Tibial artery (tissue), 4 donors: ENCODE measurements at regions not wholly inside any gene's neighbourhood (a gene's known extent, or its start where the extent isn't known, plus 50 kb on each side); places are given as distances from the start of the nearest gene placed in this dataset.

ENCODE experiments used
- DNase-seq, 2 donors: peaks; one replicate each; pipeline ENCODE4 v3.0.0-alpha.2; 2019
- H3K27ac ChIP-seq, 2 donors: fragments of 200-600 bp; sonication (generic) in 1 of 2; 1 replicate in 1 of 2; 2 replicates in 1 of 2; pipeline ENCODE4 v1.5.1; 2018 to 2019; ENCODE audit warnings: mild to moderate bottlenecking in 1 of 2
- H3K27me3 ChIP-seq, 2 donors: fragments of 200-600 bp; sonication (generic) in 1 of 2; one replicate each; pipeline versions ENCODE4 v1.5.1 to v1.6.0; 2016 to 2019
- H3K36me3 ChIP-seq, 3 donors: fragments of 200-600 bp; sonication (generic) in 2 of 3; one replicate each; pipeline ENCODE4 v1.5.1; 2016 to 2019; ENCODE audit warnings: mild to moderate bottlenecking in 2 of 3
- H3K4me1 ChIP-seq, 4 donors: fragments of 200-600 bp; sonication (generic) in 2 of 4; 1 replicate in 3 of 4; 2 replicates in 1 of 4; pipeline ENCODE4 v1.5.1; 2016 to 2019
- H3K4me3 ChIP-seq, 2 donors: fragments of 200-600 bp; sonication (generic) in 1 of 2; 1 replicate in 1 of 2; 2 replicates in 1 of 2; pipeline ENCODE4 v1.5.1; 2018 to 2019; ENCODE audit warnings: mild to moderate bottlenecking in 2 of 2
- H3K9me3 ChIP-seq, 3 donors: fragments of 200-600 bp; sonication (generic) in 1 of 3; one replicate each; pipeline ENCODE4 v1.5.1; 2016 to 2019
- intact Hi-C: fragments of 100-400 bp; cut with DNase I; formaldehyde crosslinking; loops from one replicate; pipeline ENCODE4 v1.15.0; 2023; ENCODE audit warnings: low total_unique reads
- TF ChIP-seq, protein P1 (sequence below), 2 experiments: fragments of 200-600 bp in 1 of 2; fragments of 450-650 bp in 1 of 2; IDR thresholded peaks; one replicate each; pipeline ENCODE4 v1.5.1; 2017 to 2019; ENCODE audit warnings: antibody characterized with exemption in 2 of 2, mild to moderate bottlenecking in 1 of 2, moderate library complexity in 1 of 2

DNA sequence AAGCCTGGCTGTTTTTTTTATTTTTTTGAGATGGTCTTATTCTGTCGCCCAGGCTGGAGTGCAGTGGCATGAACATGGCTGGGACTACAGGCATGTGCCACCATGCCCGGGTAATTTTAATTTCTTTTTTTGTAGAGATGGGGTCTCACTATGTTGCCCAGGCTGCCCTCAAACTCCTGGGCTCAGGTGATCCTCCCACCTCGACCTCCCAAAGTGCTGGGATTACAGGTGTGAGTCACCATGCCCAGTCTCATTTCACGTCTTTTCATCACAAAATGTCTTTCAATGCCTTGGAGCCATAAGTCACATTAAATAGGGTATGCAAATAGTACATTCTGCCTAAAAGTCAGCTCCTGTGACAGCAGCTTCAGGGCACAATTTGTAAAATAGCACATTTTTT lies 52.8 kb downstream of the SOX2 start:
- Histone ChIP-seq H3K9me3 (no peaks in the 10 kb centered on the region), H3K4me1 (no peaks in the 10 kb centered on the region), H3K36me3 (no peaks in the 10 kb centered on the region), H3K27me3 (peaks cover 0 to 7% of the 10 kb centered on the region in 2 donors), H3K27ac (no peak overlapping the region), H3K4me3 (no peak overlapping the region)
- TF ChIP-seq, protein P1, sequence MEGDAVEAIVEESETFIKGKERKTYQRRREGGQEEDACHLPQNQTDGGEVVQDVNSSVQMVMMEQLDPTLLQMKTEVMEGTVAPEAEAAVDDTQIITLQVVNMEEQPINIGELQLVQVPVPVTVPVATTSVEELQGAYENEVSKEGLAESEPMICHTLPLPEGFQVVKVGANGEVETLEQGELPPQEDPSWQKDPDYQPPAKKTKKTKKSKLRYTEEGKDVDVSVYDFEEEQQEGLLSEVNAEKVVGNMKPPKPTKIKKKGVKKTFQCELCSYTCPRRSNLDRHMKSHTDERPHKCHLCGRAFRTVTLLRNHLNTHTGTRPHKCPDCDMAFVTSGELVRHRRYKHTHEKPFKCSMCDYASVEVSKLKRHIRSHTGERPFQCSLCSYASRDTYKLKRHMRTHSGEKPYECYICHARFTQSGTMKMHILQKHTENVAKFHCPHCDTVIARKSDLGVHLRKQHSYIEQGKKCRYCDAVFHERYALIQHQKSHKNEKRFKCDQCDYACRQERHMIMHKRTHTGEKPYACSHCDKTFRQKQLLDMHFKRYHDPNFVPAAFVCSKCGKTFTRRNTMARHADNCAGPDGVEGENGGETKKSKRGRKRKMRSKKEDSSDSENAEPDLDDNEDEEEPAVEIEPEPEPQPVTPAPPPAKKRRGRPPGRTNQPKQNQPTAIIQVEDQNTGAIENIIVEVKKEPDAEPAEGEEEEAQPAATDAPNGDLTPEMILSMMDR (IDR thresholded peaks at IDR 0.05) = no peak
- intact Hi-C loops = no loop called here
- DNase-seq = no peak

- DNase-seq = no peak
- peaks cover 0 to 5% of the 10 kb centered on the region in 2 donors for H3K27me3 ChIP-seq
- no peaks in the 10 kb centered on the region for H3K4me1 ChIP-seq
These were observed 58.6 kb downstream of the SOX2 start for GRCh38 chr3:181770296-181770695.

GRCh38 chr3:181771120-181771519 lies 59.4 kb downstream of the SOX2 start:
- intact Hi-C loops = no loop called here
- Histone ChIP-seq H3K36me3 (no peaks in the 10 kb centered on the region), H3K27ac (no peak overlapping the region), H3K9me3 (no peaks in the 10 kb centered on the region), H3K4me3 (no peak overlapping the region), H3K4me1 (no peaks in the 10 kb centered on the region), H3K27me3 (peaks cover 0 to 5% of the 10 kb centered on the region in 2 donors)
- TF ChIP-seq, protein P1 (IDR thresholded peaks at IDR 0.05) = no peak
- DNase-seq = no peak

More at GRCh38 chr3:181770296-181770695, 58.6 kb downstream of the SOX2 start:
- Histone ChIP-seq H3K36me3 (no peaks in the 10 kb centered on the region), H3K4me3 (no peak overlapping the region), H3K27ac (no peak overlapping the region), H3K9me3 (no peaks in the 10 kb centered on the region)
- intact Hi-C loops = no loop called here
- TF ChIP-seq, protein P1 (IDR thresholded peaks at IDR 0.05) = no peak

GRCh38 chr3:181772166-181772565 lies 60.4 kb downstream of the SOX2 start:
- no peaks in the 10 kb centered on the region for H3K9me3 ChIP-seq
- no peaks in the 10 kb centered on the region for H3K27me3 ChIP-seq
- H3K27ac ChIP-seq = no peak overlapping the region
- intact Hi-C loops = no loop called here
- DNase-seq = no peak
- no peaks in the 10 kb centered on the region for H3K36me3 ChIP-seq
- H3K4me1 ChIP-seq = no peaks in the 10 kb centered on the region
- TF ChIP-seq, protein P1 (IDR thresholded peaks at IDR 0.05) = no peak
- no peak overlapping the region for H3K4me3 ChIP-seq

- Histone ChIP-seq H3K4me3 (no peak overlapping the region), H3K36me3 (no peaks in the 10 kb centered on the region), H3K27ac (no peak overlapping the region), H3K4me1 (no peaks in the 10 kb centered on the region), H3K27me3 (no peaks in the 10 kb centered on the region), H3K9me3 (no peaks in the 10 kb centered on the region)
- intact Hi-C loops = no loop called here
- TF ChIP-seq, protein P1 (IDR thresholded peaks at IDR 0.05) = no peak
- no peak for DNase-seq
These were observed 62.2 kb downstream of the SOX2 start for GRCh38 chr3:181773921-181774320.
